IMR-90 (cell line): ENCODE measurements at regions not wholly inside any gene's neighbourhood (a gene's known extent, or its start where the extent isn't known, plus 50 kb on each side); places are given as distances from the start of the nearest gene placed in this dataset.
"Not testable (repeated sequence)": the region's sequence is repeated elsewhere in the genome, so short reads cannot be mapped to it uniquely, and the experiment has no call there.

ENCODE experiments used
- BHLHE40 ChIP-seq: fragments of 150-350 bp; IDR thresholded peaks from 2 replicates; pipeline ENCODE4 v1.6.1; 2016; ENCODE audit warnings: mild to moderate bottlenecking, low read depth, low read length
- POLR2A ChIP-seq: IDR thresholded peaks from 2 replicates; pipeline ENCODE4 v1.6.1; 2012; ENCODE audit warnings: mild to moderate bottlenecking, low read depth, low read length
- SMC3 ChIP-seq: fragments of 150-350 bp; IDR thresholded peaks from 2 replicates; pipeline ENCODE4 v1.6.1; 2016; ENCODE audit warnings: low read depth, mild to moderate bottlenecking, antibody characterized with exemption, low read length, moderate library complexity
- TF ChIP-seq, protein P1 (sequence below): conservative IDR thresholded peaks from 2 replicates; pipeline ENCODE4 v1.5.1; 2012; ENCODE audit warnings: mild to moderate bottlenecking, low read depth, low read length, improper control_type of control experiment
- TF ChIP-seq, protein P2 (sequence below): fragments of 150-350 bp; IDR thresholded peaks from 2 replicates; pipeline ENCODE4 v1.6.1; 2016; ENCODE audit warnings: low read depth, mild to moderate bottlenecking, low read length, moderate library complexity, borderline replicate concordance

DNA sequence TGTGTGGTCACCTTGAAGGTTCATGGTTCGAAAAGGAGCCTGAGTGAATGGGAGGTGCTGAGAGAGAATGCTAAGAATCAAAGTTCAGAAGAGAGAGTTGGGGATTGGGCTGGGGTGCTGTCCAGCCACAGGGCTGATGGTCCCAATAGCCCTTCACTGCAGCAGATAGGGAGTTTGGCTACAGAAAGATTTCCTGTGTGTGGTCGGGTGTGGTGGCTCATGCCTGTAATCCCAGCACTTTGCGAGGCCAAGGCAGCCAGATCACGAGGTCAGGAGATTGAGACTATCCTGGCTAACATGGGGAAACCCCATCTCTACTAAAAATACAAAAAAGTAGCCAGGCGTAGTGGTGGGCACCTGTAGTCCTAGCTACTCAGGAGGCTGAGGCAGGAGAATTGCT, 547.5 kb downstream of the MN1 start:
- TF ChIP-seq, protein P1, sequence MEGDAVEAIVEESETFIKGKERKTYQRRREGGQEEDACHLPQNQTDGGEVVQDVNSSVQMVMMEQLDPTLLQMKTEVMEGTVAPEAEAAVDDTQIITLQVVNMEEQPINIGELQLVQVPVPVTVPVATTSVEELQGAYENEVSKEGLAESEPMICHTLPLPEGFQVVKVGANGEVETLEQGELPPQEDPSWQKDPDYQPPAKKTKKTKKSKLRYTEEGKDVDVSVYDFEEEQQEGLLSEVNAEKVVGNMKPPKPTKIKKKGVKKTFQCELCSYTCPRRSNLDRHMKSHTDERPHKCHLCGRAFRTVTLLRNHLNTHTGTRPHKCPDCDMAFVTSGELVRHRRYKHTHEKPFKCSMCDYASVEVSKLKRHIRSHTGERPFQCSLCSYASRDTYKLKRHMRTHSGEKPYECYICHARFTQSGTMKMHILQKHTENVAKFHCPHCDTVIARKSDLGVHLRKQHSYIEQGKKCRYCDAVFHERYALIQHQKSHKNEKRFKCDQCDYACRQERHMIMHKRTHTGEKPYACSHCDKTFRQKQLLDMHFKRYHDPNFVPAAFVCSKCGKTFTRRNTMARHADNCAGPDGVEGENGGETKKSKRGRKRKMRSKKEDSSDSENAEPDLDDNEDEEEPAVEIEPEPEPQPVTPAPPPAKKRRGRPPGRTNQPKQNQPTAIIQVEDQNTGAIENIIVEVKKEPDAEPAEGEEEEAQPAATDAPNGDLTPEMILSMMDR = not testable (repeated sequence)
- TF ChIP-seq POLR2A, BHLHE40, SMC3: not testable (repeated sequence)
- TF ChIP-seq, protein P2, sequence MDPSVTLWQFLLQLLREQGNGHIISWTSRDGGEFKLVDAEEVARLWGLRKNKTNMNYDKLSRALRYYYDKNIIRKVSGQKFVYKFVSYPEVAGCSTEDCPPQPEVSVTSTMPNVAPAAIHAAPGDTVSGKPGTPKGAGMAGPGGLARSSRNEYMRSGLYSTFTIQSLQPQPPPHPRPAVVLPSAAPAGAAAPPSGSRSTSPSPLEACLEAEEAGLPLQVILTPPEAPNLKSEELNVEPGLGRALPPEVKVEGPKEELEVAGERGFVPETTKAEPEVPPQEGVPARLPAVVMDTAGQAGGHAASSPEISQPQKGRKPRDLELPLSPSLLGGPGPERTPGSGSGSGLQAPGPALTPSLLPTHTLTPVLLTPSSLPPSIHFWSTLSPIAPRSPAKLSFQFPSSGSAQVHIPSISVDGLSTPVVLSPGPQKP = not testable (repeated sequence)
